ENCODE measurements at regions not wholly inside any gene's neighbourhood (a gene's known extent, or its start where the extent isn't known, plus 50 kb on each side); places are given as distances from the start of the nearest gene placed in this dataset.

DNA sequence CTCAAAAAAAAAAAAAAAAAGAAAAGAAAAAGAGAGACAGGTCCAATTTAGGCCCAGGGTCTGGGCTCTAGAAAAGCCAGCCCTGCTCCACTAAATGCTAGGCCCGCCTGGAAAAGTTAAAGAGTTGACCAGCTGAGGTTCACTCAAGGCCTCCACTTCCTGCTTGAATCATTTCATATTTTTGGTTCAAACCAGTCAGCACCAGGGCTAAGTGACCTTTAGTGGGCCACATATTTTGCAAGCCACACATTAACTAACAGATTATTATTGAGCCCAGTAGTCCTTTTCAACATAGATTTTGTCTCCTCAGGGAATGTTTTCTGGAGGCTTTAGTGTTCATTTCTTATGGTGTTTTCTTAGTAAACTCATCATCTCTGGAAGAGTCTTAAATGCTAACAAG, 156.6 kb downstream of the TLR4 start:
- no peak for DNase-seq (ENCODE audit: low spot score)

DNA sequence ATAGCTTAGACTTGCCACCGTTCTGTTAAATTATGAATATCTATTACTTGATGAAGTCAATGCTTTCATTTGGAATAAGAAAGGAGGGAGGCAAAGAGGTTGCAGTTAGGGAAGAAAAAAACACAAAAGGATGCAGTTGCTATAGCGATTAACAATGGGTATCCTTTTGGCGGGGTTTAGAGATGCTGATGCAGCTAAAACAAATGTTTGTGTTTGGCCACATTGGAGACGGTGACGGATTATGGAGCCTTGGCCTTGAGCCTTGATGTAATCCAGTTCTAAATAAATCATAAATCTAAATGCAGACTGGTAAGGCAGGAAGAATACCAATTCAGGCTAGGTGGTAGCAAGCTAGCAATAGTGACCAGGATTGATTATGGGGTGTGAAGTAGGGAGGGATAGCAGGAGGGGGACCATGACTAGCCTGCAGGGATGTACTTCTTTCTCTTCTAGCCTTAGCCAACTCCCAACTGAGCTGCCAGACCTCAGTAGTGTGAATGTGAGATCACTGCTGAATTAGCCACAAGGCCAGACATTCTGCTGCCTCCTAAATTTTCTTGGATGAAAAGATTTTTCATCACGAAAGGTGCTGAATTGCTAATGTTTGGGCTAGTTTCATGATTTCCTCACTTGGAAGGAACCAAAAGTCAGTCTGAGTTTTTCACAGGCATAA, 160.3 kb downstream of the TLR4 start:
- no peak for DNase-seq (ENCODE audit: low spot score)

DNA sequence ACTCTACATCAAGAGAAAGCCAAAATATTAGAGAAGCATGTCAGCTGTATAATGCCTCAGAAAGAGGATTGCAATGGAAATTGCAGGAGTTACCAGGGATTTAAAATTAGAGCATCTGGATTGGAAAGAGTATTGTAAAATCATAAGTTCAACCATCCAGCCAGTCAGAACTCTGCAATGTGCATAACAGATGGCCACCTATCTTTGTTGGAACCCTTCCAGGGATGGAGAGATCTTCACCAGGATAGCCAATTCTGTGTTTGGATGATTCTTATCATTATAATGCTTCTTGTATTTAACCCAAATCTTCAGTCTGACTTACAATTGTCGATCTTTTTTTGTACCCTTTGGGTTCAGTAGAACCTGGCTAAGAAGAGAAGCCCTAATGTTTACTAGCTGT, 164.4 kb downstream of the TLR4 start:
- DNase-seq (ENCODE audit: low spot score): no peak

DNA sequence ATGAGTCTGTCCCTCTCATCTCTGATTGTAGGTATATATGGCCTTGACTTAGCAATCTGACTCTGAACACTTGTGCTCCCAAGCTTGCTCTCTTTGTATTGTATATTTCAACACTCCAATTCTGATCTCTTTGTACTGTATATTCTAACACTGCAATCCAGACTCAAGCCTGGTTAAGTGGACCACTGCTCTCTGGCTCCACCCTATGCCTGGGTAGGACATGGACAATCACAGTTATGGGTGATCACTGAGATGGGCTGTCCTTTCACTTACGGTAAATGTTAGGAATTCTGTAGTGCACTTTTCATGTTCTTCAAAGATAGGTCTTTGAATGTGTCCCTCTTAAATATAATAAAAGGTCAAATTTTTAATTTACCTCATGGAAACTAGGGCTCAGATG, 165.1 kb downstream of the TLR4 start:
- no peak for DNase-seq (ENCODE audit: low spot score)

DNA sequence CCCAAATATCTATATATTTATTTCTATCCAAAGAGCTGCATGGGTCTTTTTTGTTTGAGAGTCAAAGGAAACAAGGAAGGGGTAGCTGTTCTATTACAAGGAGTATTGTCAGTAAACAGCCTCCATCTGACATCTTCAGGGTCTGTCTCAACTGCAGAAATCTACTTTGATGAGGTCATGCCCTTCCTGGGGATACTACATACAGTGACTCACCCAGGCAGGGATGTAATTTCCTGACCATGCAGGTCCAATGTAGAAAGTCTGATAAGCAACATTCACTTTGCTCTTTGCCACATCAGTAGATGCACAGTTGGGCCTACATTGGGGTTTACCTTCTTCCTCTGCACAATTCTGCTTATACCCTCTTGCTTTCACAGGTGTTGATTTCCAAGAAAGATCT, 165.5 kb downstream of the TLR4 start:
- no peak for DNase-seq (ENCODE audit: low spot score)

DNA sequence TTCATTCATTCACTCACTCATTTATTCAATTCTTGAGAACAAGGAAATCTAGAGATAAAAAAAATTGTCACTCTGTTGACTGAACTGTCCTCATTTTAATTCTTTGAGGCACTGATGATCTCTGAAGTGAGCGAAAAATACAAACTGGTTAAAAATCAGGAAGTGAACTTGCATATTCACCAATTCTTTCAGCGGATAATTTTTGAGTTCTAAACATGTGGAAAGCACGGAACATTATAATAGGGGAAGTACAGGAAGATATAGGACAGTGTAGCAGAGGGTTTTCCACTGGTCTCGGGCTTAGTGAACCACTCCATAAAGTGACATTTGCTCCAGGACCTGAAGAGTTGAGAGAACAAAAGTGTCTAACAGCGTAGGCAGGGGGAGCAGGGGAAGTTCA, 169.5 kb downstream of the TLR4 start:
- DNase-seq (ENCODE audit: low spot score): no peak

DNA sequence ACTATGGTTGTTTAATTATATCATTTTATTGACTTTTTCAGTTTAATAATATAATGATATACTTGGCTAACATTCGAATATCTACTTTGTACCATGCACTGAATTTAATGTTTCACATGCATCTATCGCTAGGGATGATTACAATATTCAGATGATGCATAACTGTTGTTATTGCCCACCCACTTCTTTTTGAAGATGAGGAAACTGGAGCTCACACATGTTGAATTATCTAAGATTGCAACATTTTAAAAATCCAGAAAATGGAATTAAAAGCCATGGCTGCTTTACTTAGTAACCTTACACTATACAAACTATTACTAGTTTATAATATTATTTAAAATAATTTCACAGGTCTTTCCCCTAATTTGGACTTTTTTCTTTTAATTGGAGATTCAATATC, 171.7 kb downstream of the TLR4 start:
- no peak for DNase-seq (ENCODE audit: low spot score)

DNA sequence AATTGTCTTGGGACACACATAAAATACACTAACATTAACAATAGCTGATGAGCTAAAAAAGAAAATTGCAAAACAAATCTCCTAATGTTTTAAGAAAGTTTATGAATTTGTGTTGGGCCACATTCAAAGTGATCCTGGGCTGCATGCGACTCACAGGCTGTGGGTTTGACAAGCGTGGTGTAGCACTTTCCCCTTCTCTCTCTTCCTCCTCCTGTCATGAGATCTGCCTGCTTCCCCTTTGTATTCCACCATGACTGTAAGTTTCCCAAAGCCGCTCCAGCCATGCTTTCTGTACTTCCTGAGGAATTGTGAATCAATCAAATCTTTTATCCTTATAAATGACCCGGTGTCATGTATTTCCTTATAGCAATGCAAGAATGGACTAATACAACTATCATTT, 178.0 kb downstream of the TLR4 start:
- no peak for DNase-seq (ENCODE audit: low spot score)

DNA sequence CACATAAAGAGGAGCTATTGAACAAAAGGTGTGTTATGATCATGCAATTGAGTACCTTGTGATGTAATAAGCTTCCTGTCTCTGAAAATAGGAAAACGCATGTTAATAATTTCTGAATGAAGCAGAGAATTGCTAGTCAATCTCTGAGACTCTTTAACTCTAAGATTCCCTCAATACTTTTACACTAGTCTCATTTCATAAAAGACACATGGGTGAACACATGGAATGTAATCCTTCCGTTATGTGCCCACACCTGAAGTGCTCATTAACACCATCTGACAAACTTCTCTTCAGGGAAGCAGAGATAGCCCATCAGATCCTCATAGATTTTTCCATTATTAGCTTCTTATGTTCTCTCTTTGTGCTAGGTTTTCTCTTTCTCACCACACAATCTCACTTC, 182.4 kb downstream of the TLR4 start:
- no peak for DNase-seq (ENCODE audit: low spot score)

DNA sequence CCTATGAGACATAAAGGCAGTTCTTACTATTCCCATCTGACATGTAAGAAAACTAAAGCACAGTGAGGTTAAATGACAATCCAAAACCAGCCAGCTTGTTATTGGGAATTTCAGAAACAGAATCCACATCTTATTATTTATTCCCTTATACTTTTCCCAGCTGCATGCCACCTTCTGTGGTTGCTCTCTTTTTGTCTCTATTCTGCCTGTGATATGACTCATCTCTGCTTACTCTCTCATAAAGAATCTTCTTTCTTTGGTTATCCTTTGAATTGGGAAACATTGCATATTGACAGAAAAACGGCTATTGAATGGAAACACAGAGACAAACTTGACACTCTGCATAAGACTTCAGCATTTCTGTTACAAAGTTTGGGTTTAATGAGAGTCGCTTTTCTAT, 183.2 kb downstream of the TLR4 start:
- no peak for DNase-seq (ENCODE audit: low spot score)

DNA sequence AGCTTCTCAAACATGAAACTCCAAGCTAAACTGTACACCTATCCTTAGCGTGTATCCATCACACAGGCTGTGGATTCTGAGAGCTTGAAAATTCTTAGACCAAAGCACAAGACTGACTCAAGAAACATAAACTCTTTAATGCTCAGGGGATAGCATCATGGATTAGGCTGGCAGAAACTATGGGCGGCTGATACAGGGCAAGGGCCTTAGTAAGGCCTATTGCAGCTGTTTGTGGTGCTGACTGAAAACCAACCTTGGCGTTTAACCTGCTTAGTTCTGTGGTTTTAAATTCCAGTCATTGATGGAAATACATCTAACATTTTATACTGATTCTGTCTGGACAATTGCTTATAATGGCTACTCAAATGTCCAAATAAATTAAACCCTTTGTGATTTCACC, 183.7 kb downstream of the TLR4 start:
- DNase-seq (ENCODE audit: low spot score): no peak

DNA sequence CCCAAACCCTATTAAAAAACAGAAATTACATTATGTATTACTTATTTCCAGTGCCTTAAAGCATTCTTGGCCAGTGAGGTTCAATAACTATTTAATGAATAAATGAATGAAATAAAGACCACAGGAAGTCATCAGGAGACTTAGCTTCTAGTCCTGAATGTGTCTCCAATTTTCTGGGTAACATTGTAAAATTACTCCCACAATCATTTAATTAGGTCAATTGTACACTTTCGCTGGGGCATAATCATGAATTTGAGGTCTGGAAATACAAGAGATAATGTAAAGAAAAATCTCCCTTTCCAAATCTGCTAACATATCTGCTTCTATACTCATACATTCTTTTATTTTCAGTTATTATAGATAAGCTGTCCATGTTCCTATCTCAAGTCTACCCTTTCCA, 199.2 kb downstream of the TLR4 start:
- DNase-seq (ENCODE audit: low spot score): no peak

DNA sequence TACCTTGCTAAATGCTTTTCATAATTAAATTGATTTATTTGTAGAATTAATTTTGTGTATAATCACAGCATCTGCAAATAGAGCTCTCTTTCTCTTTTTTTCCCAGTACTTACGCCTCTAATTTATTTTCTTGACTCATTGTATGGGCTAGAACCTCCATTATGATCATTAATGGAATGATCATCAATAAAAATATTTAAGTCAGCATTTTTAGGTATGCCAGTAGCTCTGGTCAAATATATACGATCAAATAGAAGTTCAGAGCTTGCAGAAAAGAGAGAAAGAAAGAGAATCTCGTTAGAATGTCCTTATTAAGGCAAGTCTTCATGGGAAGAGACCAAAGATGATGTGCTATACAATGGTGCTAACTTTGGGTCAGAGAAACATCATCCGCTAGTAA, 202.6 kb downstream of the TLR4 start:
- no peak for DNase-seq (ENCODE audit: low spot score)

DNA sequence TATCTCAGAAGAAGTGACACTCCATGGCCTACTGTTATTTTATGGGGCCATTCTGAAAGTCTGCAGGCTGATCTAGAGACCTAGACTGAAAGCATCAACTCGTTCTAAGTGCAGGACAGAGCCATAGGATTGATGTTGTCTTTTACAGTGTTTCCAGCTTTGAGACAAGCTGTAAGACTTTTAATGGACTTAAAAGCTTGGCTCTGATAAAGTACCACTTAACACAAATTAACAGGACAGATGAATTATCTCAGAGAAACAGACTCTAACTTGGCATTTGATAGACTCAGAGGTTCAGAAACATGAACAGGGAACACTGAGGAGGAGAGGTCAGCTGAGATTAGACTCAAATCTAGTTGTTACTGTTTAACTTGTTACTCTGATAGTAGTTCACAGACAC, 203.2 kb downstream of the TLR4 start:
- no peak for DNase-seq (ENCODE audit: low spot score)

DNA sequence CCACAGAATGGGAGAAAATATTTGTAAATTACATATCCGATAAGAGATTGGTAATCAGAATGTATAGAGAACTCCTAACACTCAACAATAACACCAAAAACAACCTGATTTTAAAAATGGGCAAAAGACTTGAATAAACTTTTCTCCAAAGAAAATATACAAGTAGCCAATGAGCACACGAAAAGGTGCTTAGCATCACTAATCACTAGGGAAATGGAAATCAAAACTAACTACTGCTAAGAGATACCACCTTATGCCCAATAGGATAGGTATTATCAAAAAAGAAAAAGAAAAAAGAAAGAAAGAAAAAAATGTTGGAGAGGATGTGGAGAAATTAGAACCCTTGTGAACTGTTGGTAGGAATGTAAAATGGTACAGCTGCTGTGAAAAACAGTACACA, 212.1 kb downstream of the TLR4 start:
- DNase-seq (ENCODE audit: low spot score): no peak

DNA sequence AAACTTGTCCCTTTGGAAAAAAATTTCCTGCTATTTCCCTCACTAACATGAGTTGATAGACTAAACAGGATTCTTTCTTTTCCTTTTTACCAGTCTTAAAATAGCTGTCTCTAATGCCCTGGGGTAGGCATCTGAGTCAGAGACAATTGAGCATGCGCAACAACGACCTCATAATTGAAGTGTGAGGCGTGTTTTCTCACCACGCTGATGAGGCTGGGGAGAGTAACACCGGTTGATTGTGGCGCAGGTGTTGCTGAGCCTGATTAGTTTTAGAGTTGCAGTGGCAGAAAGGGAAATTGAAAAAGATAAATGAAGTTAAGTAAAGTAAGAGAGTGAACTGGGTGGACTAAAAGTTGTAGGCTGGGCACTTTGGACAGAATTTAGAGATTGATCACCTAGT, 213.7 kb downstream of the TLR4 start:
- no peak for DNase-seq (ENCODE audit: low spot score)

DNA sequence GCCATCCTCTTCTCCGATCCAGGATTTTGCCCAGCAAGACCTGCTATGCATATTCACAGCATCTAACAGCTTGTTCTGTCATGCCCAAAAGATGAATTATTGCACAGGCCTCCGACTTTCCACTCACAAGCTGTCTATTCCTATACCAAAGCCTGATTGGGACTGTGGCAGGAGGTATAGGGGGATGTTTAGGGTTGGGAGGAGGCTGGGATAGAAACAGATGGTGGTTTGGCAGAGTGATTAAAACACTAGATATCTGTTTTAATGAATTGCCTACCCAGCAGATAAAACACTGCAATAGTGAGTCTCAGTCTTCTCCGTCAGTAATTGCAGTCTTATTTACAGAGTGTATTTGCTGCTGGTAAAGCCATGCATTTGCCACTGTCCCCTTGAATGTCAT, 215.3 kb downstream of the TLR4 start:
- no peak for DNase-seq (ENCODE audit: low spot score)

DNA sequence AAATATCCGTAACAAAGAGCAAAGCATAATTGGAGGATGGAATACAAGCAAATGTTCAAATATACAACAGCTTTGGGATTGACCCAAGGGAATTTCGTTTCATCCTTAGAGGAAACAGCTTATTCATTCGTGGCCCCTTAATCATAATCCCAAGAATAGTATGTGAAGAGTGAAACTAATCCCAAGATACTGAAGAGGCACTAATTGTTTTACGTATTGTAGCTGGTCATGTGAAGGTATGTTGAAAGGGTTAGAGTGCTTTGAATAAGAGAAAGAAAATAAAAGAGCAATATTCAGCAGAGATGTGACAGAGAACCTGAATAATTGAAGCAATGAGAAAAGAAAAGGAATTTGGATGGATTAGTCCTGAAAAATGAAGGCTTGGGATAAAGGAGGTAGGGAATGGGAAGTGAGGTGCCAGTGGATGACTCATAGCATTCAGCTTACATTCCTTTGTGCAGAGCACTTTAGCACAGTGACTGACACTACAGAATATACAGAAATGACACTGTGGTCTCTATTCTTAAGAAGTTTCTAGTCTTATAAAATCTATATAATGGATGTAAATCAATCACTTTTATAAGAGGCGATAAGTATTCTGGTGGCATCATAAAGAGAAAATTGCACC, 221.9 kb downstream of the TLR4 start:
- no peak for DNase-seq (ENCODE audit: low spot score)

DNA sequence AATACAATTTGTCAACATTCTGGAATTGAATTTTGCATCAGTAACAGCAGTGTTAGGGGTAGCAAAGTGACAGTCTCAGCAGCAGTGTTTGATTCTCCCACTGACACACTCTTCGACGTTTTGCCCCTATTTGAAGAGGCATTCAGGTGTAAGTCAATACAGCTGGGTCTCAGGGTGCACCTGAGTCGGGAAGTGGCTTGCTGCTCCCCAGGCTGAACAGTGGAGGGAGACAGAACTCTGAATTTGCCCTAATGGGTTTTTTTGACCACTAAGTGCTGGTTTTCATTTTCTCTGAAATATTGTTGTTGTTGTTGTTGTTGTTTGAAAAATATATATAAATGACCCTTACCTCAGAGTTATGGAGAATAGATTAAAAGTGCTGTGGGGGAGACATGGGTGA, 223.2 kb downstream of the TLR4 start:
- no peak for DNase-seq (ENCODE audit: low spot score)

DNA sequence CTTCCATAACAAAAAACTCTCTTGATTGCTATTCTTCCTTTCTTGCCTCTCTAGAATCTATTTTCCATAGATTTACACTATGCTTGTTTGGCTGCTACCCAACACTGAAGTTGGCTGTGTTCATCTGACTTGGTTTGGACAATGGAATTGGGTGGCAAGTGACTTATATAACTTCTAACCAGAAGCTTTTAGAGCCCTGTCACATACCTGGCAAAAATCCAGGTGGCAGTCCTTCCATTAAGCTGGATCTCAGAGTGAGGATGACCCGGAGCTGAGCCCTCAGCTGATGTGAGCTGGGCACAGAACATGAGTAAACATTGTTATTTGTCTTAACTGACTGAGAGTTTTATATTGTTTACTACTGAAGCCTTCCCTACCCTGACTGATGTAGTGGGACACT, 225.7 kb downstream of the TLR4 start:
- no peak for DNase-seq (ENCODE audit: low spot score)

DNA sequence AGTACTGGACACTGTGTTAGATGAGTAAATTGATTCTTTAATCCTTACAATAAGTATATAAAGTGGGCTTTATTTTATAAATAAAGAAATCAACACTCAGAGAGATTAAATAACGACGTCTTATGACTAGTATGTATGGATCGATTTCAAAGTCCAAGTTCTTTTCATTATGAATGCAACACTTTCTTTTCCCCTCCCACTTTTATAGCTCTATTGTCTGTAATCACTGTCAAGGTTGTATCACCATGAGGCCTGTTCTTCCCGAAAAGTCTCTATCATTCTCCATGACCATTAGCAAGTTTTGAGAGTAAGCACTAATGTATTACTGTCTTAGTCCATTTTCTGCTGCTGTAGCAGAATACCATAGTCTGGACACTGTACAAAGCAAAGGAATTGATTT, 228.4 kb downstream of the TLR4 start:
- no peak for DNase-seq (ENCODE audit: low spot score)

DNA sequence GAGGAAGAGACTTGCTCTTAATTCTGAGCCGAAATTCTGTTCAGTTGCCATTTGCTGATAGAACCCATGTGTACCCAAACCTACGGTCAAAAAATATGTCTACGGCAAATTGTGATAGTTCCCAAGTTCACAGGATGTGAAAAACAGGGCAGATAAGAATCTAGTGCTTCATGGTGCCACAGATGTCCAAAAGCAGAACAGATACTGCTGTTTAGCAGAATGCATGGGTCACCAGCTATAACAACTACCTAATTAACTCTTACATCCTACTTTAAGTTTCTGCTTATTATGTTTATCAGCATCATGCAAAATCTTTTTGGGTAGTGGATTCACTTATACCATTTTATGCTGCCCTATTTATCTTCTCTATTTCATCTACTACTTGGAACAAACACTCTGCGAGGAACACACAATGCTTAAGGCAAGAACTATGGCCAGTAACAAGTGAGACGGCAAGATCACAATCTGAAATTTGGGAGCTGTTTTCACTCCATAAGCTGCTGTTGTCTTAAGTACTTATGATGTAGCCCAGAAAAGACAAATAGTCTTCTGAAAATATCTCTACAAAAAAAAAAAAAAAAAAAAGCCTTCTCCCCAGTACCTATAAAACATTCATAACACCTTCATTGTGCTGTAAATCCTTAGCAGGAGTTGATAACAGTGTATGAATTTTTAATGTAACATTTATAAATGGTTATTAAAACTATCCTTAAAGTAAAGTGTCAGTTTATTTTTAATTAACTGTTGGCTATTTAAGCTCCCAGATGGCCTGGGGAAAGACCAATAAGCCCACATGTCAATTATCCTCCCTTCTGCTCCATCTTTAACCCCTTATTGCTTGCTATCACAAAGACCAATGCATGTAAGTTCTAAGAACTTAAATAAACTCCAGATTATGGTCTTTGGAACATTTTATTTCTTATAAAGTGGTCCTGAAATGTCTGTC, 232.3 kb downstream of the TLR4 start:
- DNase-seq (ENCODE audit: low spot score): no peak

DNA sequence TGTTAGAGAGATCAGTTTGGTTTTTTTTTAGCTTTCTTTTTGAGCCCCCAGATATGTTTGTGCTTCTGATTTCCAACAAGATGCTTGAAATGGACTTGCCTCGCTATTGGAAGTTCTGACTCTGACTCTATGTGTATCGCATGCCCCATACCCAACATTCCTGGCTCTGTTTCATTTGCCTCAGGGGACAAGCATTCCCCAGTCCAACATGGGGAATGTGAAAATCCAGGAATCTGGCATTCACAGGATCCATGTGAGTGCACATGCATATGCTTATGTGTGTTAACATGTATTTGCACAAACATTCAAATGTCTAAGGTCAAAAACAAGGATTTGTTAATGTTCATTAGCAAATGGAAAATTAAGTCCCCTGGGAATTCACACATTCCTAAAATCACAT, 233.9 kb downstream of the TLR4 start:
- DNase-seq (ENCODE audit: low spot score): no peak
